GM21576 (cell line): ENCODE measurements at regions not wholly inside any gene's neighbourhood (a gene's known extent, or its start where the extent isn't known, plus 50 kb on each side); places are given as distances from the start of the nearest gene placed in this dataset.

Experiments
- ATAC-seq: cut with Tn5 transposase; IDR thresholded peaks from one replicate; pipeline ENCODE4 v1.9.1; 2021; ENCODE audit warnings: mild to moderate bottlenecking, moderate library complexity; ENCODE audit not compliant: unreplicated experiment

- no peak for ATAC-seq
Observed at GRCh38 chr4:81891005-81891996, 419.6 kb upstream of the RASGEF1B start.

- ATAC-seq, result no peak
Observed at GRCh38 chr4:81884986-81885385, 413.3 kb upstream of the RASGEF1B start.

- ATAC-seq, result no peak
Observed at GRCh38 chr4:81883530-81884450, 412.1 kb upstream of the RASGEF1B start.

- no peak for ATAC-seq
Observed at GRCh38 chr4:81883004-81883403, 411.3 kb upstream of the RASGEF1B start.

- no peak for ATAC-seq
Observed at GRCh38 chr4:81881855-81882621, 410.3 kb upstream of the RASGEF1B start.

- no peak for ATAC-seq
Observed at GRCh38 chr4:81876106-81876505, 404.4 kb upstream of the RASGEF1B start.

GRCh38 chr4:81874661-81875515 lies 403.2 kb upstream of the RASGEF1B start:
- ATAC-seq, result no peak

- no peak for ATAC-seq
Observed at GRCh38 chr4:81870275-81870674, 398.6 kb upstream of the RASGEF1B start.

- no peak for ATAC-seq
Observed at GRCh38 chr4:81860111-81860510, 388.4 kb upstream of the RASGEF1B start.

- ATAC-seq, result no peak
Observed at GRCh38 chr4:81854406-81854805, 382.7 kb upstream of the RASGEF1B start.

- no peak for ATAC-seq
Observed at GRCh38 chr4:81852031-81852715, 380.5 kb upstream of the RASGEF1B start.

GRCh38 chr4:81850701-81851100 lies 379.0 kb upstream of the RASGEF1B start:
- ATAC-seq, result no peak

- ATAC-seq, result no peak
Observed at GRCh38 chr4:81845761-81846160, 374.1 kb upstream of the RASGEF1B start.

GRCh38 chr4:81845273-81845672 lies 373.6 kb upstream of the RASGEF1B start:
- no peak for ATAC-seq

GRCh38 chr4:81844717-81845116 lies 373.0 kb upstream of the RASGEF1B start:
- ATAC-seq, result peak; percentile 85

- ATAC-seq, result no peak
Observed at GRCh38 chr4:81839347-81840042, 367.8 kb upstream of the RASGEF1B start.

GRCh38 chr4:81838586-81838985 lies 366.9 kb upstream of the RASGEF1B start:
- no peak for ATAC-seq

- ATAC-seq, result no peak
Observed at GRCh38 chr4:81836716-81837115, 365.0 kb upstream of the RASGEF1B start.

- no peak for ATAC-seq
Observed at GRCh38 chr4:81833576-81833975, 361.9 kb upstream of the RASGEF1B start.
